Lower leg skin (tissue), 3 donors: ENCODE measurements at regions not wholly inside any gene's neighbourhood (a gene's known extent, or its start where the extent isn't known, plus 50 kb on each side); places are given as distances from the start of the nearest gene placed in this dataset.

Source experiments
- POLR2A ChIP-seq, 2 donors: fragments of 450-650 bp; IDR thresholded peaks; one replicate each; pipeline ENCODE4 v1.6.1; 2016 to 2017; ENCODE audit warnings: antibody characterized with exemption in 2 of 2, mild to moderate bottlenecking in 1 of 2, moderate library complexity in 1 of 2
- TF ChIP-seq, protein P1 (sequence below), 3 donors: fragments of 450-650 bp; IDR thresholded peaks; one replicate each; pipeline ENCODE4 v1.5.1; 2016; ENCODE audit warnings: antibody characterized with exemption in 3 of 3, mild to moderate bottlenecking in 3 of 3, moderate library complexity in 2 of 3

DNA sequence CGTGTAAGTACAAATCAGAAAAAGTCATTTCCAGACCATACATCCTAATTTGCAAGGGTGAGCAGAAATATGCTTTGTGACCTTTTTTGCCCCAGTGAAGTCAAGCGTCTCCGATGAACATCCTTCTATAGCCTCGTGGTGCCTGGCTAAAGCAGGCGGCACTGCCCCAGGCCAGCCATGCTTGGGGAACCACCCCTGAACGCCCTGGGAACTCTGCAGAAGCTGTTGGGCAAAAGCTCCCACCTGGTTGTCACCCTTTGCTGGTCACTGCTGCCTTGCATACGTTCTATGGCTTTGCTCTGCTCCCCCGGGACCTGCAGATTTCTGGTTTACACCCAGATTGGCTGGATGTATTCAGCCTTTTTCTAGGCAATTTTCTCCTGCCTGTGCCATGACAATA, 256.4 kb downstream of the SS18 start:
- TF ChIP-seq POLR2A (IDR thresholded peaks at IDR 0.05), result no peak
- TF ChIP-seq, protein P1, sequence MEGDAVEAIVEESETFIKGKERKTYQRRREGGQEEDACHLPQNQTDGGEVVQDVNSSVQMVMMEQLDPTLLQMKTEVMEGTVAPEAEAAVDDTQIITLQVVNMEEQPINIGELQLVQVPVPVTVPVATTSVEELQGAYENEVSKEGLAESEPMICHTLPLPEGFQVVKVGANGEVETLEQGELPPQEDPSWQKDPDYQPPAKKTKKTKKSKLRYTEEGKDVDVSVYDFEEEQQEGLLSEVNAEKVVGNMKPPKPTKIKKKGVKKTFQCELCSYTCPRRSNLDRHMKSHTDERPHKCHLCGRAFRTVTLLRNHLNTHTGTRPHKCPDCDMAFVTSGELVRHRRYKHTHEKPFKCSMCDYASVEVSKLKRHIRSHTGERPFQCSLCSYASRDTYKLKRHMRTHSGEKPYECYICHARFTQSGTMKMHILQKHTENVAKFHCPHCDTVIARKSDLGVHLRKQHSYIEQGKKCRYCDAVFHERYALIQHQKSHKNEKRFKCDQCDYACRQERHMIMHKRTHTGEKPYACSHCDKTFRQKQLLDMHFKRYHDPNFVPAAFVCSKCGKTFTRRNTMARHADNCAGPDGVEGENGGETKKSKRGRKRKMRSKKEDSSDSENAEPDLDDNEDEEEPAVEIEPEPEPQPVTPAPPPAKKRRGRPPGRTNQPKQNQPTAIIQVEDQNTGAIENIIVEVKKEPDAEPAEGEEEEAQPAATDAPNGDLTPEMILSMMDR (IDR thresholded peaks at IDR 0.05), result no peak
